Right ventricle myocardium superior (tissue), 1 donor: ENCODE measurements at regions not wholly inside any gene's neighbourhood (a gene's known extent, or its start where the extent isn't known, plus 50 kb on each side); places are given as distances from the start of the nearest gene placed in this dataset.

Experiments used
- ATAC-seq: fragments of 200-7000 bp; cut with Tn5 transposase; one replicate; pipeline ENCODE4 v1.9.1; 2020; ENCODE audit warnings: mild to moderate bottlenecking; ENCODE audit not compliant: poor library complexity
- DNase-seq: peaks from one replicate; pipeline ENCODE4 v3.0.0-alpha.2; 2020
- intact Hi-C: fragments of 100-400 bp; cut with DNase I; formaldehyde crosslinking; loops from one replicate; pipeline ENCODE4 v1.11.2; 2022
- donor health status: DM: no; HTN: yes; CAD: no; lungs with severe emphysema.

DNA sequence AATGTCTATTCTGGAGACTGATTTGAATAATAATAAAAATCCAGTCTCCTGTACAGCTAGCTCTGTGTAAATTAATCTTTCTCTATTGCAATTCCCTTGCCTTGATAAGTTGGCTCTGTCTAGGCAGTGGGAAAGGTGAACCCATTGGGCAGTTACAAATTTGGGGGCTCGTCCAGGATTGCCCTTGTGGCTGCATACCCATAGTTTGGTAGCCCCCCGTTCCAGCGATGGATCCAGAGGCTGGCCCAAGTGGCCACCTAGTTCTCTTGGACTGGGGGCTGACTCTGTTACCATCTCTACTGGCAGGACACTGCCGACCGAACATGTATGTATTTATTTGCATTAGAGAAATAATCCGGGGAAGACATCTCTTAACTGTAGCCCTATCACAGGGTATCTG, 326.2 kb upstream of the PDGFD start:
- no peak for ATAC-seq
- DNase-seq = no peak

DNA sequence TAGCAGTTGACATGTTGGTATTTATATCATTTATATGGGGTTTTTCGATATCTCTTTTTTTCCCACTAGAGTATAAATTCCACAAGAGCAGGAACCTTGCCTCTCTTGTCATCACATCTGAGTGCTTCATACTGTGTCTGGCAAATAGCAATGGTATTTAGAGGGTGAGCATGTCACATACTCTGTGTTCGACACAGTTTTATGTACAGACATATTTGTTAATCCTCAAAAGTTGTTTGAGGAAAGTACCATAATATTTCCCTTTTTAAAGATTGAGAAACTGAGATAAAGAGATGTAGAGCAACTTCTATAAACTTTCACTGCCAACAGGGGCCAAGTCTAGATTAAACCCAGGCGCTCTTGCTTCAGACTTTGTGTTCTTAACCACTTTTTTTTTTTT, 324.6 kb upstream of the PDGFD start:
- ATAC-seq = no peak
- no peak for DNase-seq
- intact Hi-C loops = no loop called here

More for the DNA sequence above, 326.2 kb upstream of the PDGFD start:
- intact Hi-C loops = no loop called here

DNA sequence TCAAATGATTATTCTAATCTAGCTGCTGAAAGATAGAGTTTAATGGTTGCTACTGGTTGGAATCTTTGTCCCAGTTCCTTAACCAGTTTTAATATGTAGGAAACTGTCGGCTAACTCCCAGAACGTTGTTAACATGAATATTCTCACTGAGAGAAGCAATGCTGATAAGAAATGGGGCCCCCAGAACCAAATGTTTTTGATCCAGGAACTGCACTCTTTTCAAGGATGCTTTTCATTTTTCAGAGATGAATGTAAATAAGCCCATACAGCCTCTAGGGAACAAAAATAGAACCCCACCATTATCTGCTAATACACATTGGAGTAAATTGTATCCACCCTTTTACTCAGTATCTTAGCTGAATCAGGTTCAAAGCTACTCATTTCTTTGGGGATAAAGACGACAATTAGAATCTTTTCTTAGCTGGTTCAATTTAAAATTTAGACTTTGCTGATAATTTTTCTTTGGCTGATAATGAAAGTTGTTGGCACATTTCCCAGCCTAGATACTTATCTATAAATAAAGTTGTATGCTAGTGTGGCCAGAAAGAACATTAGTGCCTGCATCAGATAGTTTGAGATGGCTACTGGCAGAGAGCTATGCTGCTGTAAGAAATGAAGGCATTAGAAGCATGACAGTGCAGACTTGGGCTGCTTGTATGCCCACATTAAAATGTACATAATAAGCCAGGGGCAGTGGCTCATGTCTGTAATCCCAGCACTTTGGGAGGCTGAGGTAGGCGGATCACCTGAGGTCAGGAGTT, 323.3 kb upstream of the PDGFD start:
- no peak for DNase-seq
- intact Hi-C loops = no loop called here

DNA sequence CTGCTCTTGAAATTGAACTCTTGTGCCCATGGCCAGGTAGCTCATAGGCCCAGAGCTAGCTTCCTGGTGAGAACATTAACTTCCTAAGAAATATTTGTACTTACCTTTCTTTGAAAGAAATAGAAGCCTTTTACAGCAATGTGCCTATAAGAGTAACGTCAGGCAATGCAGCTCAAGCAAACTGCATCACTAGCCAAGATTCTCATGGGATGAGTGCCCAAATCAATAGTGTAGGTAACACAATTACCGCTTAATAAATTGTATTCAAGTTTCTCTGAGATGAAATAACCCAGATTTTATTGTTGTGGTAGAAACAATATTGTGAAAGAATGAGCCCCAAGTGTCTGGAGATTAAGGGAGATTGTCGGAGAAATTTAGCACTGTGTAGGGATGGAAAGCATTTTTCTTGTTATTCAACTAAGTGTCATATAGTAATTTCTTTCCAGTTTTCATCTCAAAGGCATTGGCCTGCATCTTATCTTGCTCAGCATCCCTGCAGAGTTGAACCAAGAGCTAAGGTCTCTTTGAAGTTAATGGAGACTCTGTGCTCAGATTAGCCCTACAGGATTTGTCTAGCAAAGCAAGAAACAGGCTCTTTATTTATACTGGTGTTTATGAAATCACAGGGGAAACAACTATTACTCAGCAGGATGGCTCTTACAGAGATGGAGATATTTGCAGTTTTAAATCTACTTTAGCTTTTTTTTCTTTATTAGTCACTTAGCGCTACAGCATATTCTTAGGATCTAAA, 321.0 kb upstream of the PDGFD start:
- intact Hi-C loops = no loop called here
- ATAC-seq = no peak
- DNase-seq = no peak

More for the DNA sequence above, 323.3 kb upstream of the PDGFD start:
- ATAC-seq = no peak

DNA sequence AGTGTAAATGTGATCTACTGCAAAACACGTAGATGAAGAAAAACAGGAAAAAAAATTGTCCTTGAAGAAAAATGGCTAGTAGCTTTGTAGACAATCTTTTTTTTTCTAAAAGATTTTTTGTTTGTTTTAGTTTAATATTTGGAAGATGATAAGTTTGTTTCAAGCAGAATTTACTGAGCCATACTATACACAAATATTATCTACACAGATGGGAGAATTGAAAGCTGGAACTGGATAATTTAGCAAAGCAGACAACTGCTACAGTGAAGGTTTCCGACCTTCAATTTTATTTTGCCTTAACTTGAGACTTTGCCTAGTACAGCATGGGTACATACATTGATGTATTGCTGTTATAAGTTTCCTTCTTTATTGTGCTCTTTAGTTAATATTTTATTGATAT, 313.0 kb upstream of the PDGFD start:
- DNase-seq = no peak
- no peak for ATAC-seq
- intact Hi-C loops = no loop called here

DNA sequence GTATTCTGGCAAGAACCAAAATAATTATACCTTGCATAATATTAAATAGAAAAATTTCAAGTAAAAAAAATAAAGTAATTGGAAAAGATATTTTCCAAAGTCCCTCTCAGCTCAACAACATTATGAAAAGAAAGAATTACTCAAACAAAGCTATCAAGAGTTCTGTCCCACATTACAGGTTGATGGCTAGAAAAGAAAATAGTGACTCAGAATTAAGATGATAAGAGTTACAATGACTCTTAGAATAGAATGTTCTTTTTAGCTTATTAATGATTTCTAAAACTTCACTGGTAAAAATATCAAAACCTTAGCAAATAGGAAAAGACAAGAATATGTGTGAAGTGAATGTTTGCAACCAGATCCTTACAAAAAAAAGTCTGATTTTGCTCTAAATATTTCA, 312.5 kb upstream of the PDGFD start:
- ATAC-seq = no peak
- DNase-seq = no peak
- intact Hi-C loops = no loop called here

DNA sequence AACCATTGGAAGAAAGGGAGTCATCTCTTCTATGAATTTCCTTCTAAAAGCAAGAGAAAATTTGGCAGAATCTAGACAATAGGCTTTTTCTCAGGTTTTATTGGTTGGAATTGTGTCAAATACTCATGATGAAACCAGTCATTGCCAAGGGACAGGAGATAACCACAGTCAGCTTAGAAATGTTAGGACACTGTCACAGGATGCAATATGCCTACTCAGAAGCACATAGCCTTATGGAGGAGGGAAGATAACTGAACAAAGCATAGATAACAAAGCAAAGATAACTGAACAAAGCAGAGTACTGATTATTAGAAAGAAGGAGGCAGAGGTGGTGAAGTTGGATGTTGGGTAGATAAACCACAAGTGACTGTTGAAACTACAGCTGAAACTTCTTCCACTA, 303.5 kb upstream of the PDGFD start:
- intact Hi-C loops = no loop called here
- ATAC-seq = no peak

DNA sequence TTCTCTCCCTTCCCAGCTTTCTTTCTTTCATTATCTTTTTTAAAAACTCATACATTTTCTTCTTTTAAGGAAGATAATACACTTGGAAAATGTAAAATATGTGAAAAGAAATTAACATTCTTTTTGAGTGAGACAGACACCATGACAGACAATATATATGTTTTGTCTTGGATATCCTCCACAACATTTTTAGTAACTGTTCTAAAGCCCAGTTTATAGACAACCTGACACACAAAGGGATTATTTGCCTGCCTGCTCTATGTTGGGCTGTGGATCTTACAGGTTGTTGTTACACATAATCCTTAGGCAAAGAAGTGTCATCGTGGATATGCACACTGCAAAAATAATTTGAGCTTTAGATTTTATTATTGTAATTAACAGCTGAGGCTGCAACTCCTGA, 301.4 kb upstream of the PDGFD start:
- intact Hi-C loops = no loop called here
- no peak for ATAC-seq
- DNase-seq = no peak

More for the DNA sequence above, 303.5 kb upstream of the PDGFD start:
- no peak for DNase-seq

DNA sequence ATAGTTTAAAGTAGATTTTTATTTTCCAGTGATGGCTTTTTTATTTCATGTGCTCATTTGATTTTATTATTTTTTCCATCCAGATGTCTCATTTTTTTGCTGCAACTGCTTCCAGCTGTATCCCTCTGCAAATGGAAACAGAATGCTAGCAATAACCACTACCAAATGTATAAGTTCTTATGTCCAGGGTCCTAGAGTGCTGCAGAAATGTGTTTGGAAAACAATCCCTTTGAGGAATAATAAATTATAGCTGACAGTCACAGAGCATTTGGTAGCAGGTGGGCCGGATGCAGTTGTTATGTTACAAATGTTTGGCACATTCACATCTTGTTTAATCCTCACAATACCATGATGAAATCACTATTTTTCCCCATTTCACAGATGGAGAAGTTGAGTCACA, 300.7 kb upstream of the PDGFD start:
- DNase-seq = no peak
- intact Hi-C loops = no loop called here
- no peak for ATAC-seq

DNA sequence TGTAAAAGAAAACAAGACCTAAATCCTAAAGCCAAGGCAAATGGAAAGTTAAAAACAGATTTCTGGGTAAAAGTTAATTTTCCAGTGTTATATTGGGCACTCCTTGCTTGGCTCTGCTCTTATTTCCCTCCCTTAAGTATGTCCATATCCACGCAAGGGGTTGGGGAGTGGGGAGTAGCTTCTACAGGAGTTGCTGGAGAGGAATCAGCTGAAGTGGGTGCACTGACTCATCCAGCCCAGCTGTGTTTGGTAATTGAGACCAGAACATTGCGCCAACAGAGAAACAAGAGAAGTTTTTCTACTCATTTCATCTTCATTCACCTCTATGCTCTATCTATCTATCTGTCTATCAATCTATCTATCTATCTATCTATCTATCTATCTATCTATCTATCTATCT, 298.4 kb upstream of the PDGFD start:
- intact Hi-C loops = no loop called here
- DNase-seq = no peak
- no peak for ATAC-seq

DNA sequence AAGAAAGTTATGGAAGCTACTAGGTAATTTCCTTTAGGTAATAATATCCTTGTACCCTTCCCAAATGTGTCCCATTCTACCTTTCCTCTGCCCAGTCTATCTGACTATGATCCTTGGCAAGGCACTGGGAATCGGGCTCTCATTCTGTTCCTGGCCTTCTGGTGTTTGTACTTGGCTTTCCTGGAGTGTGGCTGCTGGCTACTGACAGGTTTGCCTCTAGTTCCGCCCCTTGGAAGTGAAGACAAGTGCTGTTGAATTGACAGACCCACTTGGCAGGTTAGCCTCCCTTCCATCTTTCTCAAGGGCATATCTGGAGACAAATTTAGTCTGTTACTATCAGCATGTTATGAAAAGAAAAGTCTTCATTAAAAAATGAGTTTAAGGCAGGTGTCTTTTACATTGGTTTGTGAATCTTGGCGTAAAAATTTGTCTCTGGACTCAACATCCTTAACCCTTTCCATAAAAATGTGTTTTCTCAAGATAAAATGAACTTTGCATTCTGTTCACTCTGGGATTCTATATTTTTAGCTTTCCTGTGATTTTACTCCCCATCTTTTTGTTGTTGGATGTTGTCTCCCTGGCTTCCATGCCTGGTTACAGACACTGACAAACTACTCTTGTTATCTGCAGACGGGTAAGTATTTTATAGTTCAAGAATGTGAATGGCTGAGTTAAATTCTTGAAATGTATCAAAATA, 287.4 kb upstream of the PDGFD start:
- ATAC-seq (peak; percentile 98), DNase-seq (peak; percentile 46)
- intact Hi-C loops = no loop called here

DNA sequence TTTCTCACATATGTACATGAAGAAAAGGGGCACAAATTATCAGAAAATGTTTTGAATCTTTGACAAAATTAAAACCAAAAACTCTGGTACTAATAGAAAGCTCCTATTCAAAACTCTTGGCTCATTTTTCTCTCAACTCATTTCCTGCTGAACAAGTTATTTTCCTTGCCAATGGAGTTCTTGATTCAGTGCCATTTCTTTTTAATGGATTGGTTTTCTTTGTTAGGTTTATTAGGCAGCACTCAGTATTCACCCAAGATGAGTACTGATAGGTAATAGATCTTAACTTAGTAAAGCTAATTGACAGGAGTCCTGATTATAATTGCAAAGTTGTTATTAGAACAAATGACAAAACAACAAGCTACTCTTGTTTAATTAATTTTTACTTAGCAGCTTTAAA, 279.4 kb upstream of the PDGFD start:
- DNase-seq (no peak), ATAC-seq (no peak)
- intact Hi-C loops = no loop called here

DNA sequence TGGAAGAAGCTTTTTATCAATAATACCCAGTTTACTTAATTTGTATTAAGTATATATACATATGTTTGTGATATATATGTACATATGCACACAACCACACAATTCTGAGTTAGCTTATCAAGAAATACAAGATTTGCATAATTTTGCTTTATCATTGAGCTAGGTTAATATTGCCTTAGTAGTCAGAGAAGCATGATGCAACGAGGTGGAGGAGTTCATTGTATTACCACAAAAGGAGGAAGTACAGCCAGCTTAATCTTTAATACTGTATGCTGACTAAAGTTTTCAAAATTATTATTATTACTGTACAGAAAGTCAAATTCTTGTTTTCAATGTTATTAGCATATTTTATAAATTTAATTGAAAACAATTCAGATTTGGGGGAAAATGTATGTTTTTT, 278.4 kb upstream of the PDGFD start:
- ATAC-seq (no peak), DNase-seq (no peak)
- intact Hi-C loops = no loop called here

DNA sequence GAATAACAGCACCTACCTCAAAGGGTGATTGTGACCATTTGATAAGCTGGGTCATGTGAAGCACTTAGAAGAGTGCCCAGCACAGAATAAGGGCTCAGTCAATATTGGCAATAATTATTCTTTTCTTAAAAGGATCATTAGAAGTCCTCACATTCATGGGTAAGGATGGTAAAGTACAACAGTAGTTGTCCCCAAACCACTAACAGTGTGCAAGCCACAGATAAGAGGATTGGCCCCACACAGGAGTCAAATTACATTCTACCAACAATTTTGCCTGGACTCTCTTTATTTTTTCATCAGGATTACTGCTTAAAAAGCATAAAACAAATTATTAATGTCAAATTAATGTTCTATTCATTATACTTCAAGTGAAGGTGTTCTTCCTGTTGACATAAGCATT, 271.5 kb upstream of the PDGFD start:
- ATAC-seq = no peak
- intact Hi-C loops = no loop called here

DNA sequence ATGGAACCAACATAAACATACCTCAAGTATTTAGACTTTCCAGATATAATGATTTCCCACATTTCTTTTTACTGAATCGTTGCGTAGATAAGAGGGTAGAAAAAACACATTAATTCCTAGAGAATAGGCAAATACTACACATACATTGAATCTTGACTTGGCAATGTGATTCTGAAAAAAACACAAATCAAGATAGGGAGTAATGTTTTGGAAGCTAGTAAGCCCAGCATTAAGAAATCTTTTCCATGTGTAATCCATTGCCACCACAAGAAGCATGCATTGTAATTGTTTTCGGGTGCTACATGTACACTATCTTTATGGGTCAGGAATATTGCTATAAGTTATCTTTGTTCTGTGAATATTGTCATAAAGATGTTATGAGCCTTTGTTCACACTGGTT, 269.8 kb upstream of the PDGFD start:
- DNase-seq (no peak), ATAC-seq (no peak)
- intact Hi-C loops = no loop called here

More for the DNA sequence above, 271.5 kb upstream of the PDGFD start:
- DNase-seq = no peak

DNA sequence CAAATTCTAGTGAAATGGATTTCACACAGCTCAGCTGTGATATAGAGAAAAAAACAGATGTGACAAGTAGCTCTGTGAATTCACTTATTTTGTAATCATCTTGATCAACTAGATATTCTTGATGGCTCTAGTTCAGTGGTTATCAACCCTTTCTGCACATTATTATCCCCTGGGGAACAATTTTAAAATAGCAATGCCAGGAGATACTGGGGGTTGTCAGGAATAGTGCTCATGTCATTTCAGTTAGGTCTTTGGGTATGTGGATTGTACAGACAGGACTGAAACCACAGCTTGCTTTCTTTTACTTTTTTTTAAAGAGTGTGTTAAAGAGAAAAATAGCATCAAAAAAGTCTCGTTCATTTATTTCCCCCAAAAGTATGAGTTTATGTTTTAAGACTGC, 269.0 kb upstream of the PDGFD start:
- ATAC-seq (no peak), DNase-seq (no peak)
- intact Hi-C loops = no loop called here

DNA sequence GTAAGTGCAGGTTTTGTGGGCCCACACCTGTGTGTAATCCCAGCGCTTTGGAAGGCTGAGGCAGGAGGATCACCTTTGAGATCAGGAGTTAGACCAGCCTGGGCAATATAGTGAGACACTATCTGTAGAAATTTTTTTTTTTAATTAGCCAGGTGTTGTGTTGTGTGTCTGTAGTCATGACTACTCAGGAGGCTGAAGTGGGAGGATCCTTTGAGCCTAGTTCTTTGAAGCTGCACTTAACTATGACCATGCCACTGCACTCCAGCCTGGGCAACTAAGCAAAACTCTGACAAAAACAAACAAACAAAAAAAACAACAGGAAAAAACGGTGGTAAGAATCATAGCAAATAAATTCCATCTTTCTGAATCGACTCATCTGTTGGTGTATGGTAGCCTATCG, 268.6 kb upstream of the PDGFD start:
- ATAC-seq (no peak), DNase-seq (no peak)
- intact Hi-C loops = no loop called here

DNA sequence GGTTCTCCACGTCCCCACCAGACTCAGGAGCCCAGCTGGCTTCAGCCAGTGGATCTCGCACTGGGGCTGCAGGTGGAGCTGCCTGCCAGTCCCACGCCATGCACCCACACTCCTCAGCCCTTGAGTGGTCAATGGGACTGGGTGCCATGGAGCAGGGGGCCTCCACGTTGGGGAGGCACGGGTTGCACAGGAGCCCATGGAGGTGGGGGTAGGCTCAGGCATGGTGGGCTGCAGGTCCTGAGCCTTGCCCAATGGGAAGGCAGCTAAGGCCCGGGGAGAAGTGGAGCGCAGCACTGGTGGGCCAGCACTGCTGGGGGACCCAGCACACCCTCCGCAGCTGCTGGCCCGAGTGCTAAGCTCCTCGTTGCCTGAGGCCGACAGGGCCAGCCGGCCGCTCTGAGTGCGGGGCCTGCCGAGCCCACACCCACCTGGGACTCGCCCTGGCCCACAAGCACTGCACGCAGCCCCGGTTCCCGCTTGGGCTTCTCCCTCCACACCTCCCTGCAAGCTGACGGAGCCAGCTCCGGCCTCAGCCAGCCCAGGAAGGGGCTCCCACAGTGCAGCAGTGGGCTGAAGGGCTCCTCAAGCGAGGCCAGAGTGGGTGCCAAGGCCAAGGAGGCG, 258.5 kb upstream of the PDGFD start:
- intact Hi-C loops = no loop called here
- no peak for ATAC-seq
- DNase-seq = no peak

DNA sequence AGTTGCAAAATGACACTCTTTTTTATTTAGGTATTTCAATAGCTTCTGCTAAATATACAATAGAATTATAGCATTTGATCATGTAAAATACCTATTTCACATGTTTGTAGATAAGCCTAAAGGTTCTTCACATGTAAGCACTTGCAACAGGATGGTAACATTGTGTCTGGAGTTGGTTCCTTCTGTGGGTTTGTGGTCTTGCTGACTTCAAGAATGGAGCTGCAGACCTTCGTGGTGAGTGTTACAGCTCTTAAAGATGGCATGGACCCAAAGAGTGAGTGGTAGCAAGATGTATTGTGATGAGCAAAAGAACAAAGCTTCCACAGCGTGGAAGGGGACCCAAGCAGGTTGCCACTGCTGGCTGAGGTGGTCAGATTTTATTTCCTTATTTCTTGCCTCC, 246.4 kb upstream of the PDGFD start:
- no peak for ATAC-seq
- intact Hi-C loops = no loop called here
- DNase-seq = no peak
